PC-9 (cell line): ENCODE measurements at regions not wholly inside any gene's neighbourhood (a gene's known extent, or its start where the extent isn't known, plus 50 kb on each side); places are given as distances from the start of the nearest gene placed in this dataset.

ENCODE experiments used
- EZH2 ChIP-seq: fragments of 200-600 bp; sonication (generic); IDR thresholded peaks from 2 replicates; pipeline ENCODE4 v1.8.0; 2017; ENCODE audit warnings: antibody characterized with exemption, low read depth
- TF ChIP-seq, protein P1 (sequence below): fragments of 200-600 bp; sonication (generic); conservative IDR thresholded peaks from 2 replicates; pipeline ENCODE4 v1.6.1; 2017; ENCODE audit warnings: mixed run types, antibody characterized with exemption, mild to moderate bottlenecking, moderate library complexity

DNA sequence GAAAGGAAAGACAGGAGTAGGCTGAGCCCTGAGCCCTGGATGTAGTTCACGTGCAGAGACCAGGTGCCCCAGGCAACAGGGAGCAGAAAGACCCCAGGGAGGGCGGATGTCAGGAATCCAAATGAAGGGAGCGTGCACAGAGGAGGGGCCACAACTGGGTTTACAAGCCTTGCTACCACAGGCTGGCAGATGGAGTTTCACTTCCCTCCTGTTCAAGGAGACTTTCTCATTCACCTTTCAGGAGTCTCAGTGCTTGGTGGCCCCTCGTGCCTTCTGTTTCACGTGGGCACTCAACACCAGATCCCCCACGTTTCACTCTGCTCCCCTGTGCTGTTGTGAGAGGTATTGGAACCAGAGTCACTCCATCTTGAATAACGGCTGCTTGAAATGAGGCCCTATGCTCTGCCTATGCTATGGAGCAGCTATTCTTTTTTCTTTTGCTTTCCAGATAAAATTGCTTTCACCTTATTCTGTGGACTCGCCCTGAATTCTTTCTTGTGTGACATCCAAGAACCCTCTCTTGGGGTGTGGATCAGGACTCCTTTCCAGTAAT lies 601.4 kb upstream of the IGFBP3 start:
- no peak for TF ChIP-seq EZH2
- TF ChIP-seq, protein P1, sequence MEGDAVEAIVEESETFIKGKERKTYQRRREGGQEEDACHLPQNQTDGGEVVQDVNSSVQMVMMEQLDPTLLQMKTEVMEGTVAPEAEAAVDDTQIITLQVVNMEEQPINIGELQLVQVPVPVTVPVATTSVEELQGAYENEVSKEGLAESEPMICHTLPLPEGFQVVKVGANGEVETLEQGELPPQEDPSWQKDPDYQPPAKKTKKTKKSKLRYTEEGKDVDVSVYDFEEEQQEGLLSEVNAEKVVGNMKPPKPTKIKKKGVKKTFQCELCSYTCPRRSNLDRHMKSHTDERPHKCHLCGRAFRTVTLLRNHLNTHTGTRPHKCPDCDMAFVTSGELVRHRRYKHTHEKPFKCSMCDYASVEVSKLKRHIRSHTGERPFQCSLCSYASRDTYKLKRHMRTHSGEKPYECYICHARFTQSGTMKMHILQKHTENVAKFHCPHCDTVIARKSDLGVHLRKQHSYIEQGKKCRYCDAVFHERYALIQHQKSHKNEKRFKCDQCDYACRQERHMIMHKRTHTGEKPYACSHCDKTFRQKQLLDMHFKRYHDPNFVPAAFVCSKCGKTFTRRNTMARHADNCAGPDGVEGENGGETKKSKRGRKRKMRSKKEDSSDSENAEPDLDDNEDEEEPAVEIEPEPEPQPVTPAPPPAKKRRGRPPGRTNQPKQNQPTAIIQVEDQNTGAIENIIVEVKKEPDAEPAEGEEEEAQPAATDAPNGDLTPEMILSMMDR = no peak
